ENCODE measurements at regions not wholly inside any gene's neighbourhood (a gene's known extent, or its start where the extent isn't known, plus 50 kb on each side); places are given as distances from the start of the nearest gene placed in this dataset.

- H3K4me2 ChIP-seq (ENCODE audit: control insufficient read depth, insufficient read depth): no peak overlapping the region
- H3K36me3 ChIP-seq (ENCODE audit: control insufficient read depth in 2 of 2, insufficient read depth in 2 of 2, low read length in 1 of 2): no peaks in the 10 kb centered on the region
- TF ChIP-seq ZNF207 (IDR thresholded peaks at IDR 0.05; ENCODE audit: borderline replicate concordance) (no peak), ZBTB11 (CRISPR knock-in tag; IDR thresholded peaks at IDR 0.05) (no peak)
- no peak overlapping the region for H3K9ac ChIP-seq (ENCODE audit: control insufficient read depth, insufficient read depth, low read length)
- H3K27ac ChIP-seq (ENCODE audit: control insufficient read depth, insufficient read depth): no peak overlapping the region
- CTCF ChIA-PET: no interaction called here
- FAIRE-seq (no peak), ATAC-seq (no peak), DNase-seq (ENCODE audit: low read depth, low spot score) (no peak)
- POLR2A ChIA-PET: no interaction called here
- no peaks in the 10 kb centered on the region for H3K9me3 ChIP-seq (replicated peaks; ENCODE audit: control insufficient read depth, insufficient read depth, low read length)
- no peaks in the 10 kb centered on the region for H3K4me1 ChIP-seq (ENCODE audit: control insufficient read depth, insufficient read depth, low read length)
- no peak overlapping the region for H2AFZ ChIP-seq (ENCODE audit: control insufficient read depth, low read depth, low read length)
- intact Hi-C loops (cut with micrococcal nuclease; ENCODE audit: unreplicated experiment) (no loop called here), in situ Hi-C loops (cut with MboI) (no loop called here)
- SMC1A ChIA-PET (ENCODE audit: uncharacterized antibody, unreplicated experiment): interaction anchor here (1.3 kb wide), 1 partner anchor 11 kb away, joined by 3 read pairs; no protein-coding TSS in a partner anchor
- H4K20me1 ChIP-seq (ENCODE audit: control insufficient read depth, insufficient read depth): no peaks in the 10 kb centered on the region
- RAD21 ChIA-PET (ENCODE audit: unreplicated experiment): no interaction called here
- H3K27me3 ChIP-seq (replicated peaks in 1 of 2; ENCODE audit: control insufficient read depth in 2 of 2, insufficient read depth in 2 of 2, low read length in 1 of 2): no peaks in the 10 kb centered on the region
- H3K79me2 ChIP-seq (ENCODE audit: control insufficient read depth, insufficient read depth, low read length): no peaks in the 10 kb centered on the region
- H3K4me3 ChIP-seq: no peak overlapping the region
- WGBS (ENCODE audit: insufficient coverage, insufficient replicate concordance, low lambda C conversion rate, missing lambda C conversion rate): 42% methylated on average over 2 of the region's 2 CpGs
- no TSS peak for BruUV-seq (replicated peaks)
Measured at GRCh38 chr5:163887854-163888253, 382.4 kb downstream of the MAT2B start.

GRCh38 chr5:163888366-163888765 is 382.9 kb downstream of the MAT2B start:
- DNase-seq (ENCODE audit: low read depth, low spot score) (no peak), ATAC-seq (no peak), FAIRE-seq (no peak)
- Histone ChIP-seq H3K36me3 (ENCODE audit: control insufficient read depth in 2 of 2, insufficient read depth in 2 of 2, low read length in 1 of 2) (no peaks in the 10 kb centered on the region), H2AFZ (ENCODE audit: control insufficient read depth, low read depth, low read length) (no peak overlapping the region), H3K4me2 (ENCODE audit: control insufficient read depth, insufficient read depth) (no peak overlapping the region), H3K9ac (ENCODE audit: control insufficient read depth, insufficient read depth, low read length) (no peak overlapping the region), H3K79me2 (ENCODE audit: control insufficient read depth, insufficient read depth, low read length) (no peaks in the 10 kb centered on the region), H3K27me3 (replicated peaks in 1 of 2; ENCODE audit: control insufficient read depth in 2 of 2, insufficient read depth in 2 of 2, low read length in 1 of 2) (no peaks in the 10 kb centered on the region), H3K27ac (ENCODE audit: control insufficient read depth, insufficient read depth) (no peak overlapping the region), H3K4me3 (no peak overlapping the region), H3K4me1 (ENCODE audit: control insufficient read depth, insufficient read depth, low read length) (no peaks in the 10 kb centered on the region), H4K20me1 (ENCODE audit: control insufficient read depth, insufficient read depth) (no peaks in the 10 kb centered on the region), H3K9me3 (replicated peaks; ENCODE audit: control insufficient read depth, insufficient read depth, low read length) (no peaks in the 10 kb centered on the region)
- CTCF ChIA-PET: no interaction called here
- in situ Hi-C loops (cut with MboI): no loop called here
- no TSS peak for BruUV-seq (replicated peaks)
- POLR2A ChIA-PET: no interaction called here
- 34% methylated on average over 4 of the region's 4 CpGs for WGBS (ENCODE audit: insufficient coverage, insufficient replicate concordance, low lambda C conversion rate, missing lambda C conversion rate)
- intact Hi-C loops (cut with micrococcal nuclease; ENCODE audit: unreplicated experiment): no loop called here
- SMC1A ChIA-PET (ENCODE audit: uncharacterized antibody, unreplicated experiment): interaction anchor here (1.1 to 1.3 kb wide), 2 partner anchors 9 to 11 kb away, joined by 3 read pairs; no protein-coding TSS in a partner anchor
- RAD21 ChIA-PET (ENCODE audit: unreplicated experiment): interaction anchor here (1.3 kb wide), 1 partner anchor 27 kb away, joined by 4 read pairs; no protein-coding TSS in a partner anchor
- TF ChIP-seq SUPT20H (IDR thresholded peaks at IDR 0.05; ENCODE audit: borderline replicate concordance, control insufficient read depth, low read depth, low read length) (no peak), YY1 (IDR thresholded peaks at IDR 0.05; ENCODE audit: low read depth, low read length) (no peak), SMC3 (IDR thresholded peaks at IDR 0.05; ENCODE audit: borderline replicate concordance, low read length) (no peak), SRF (IDR thresholded peaks at IDR 0.05; ENCODE audit: low read depth in 2 of 2, low read length in 2 of 2) (no peak), RBBP5 (conservative IDR thresholded peaks at IDR 0.05) (no peak), EGR1 (IDR thresholded peaks at IDR 0.05; ENCODE audit: borderline replicate concordance in 1 of 2, low read depth in 2 of 2, low read length in 2 of 2) (no peak), HCFC1 (IDR thresholded peaks at IDR 0.05; ENCODE audit: low read length) (no peak), DPF2 (IDR thresholded peaks at IDR 0.05) (no peak), POLR2AphosphoS2 (IDR thresholded peaks at IDR 0.05; ENCODE audit: low read depth, low read length) (no peak), KDM1A (IDR thresholded peaks at IDR 0.05; ENCODE audit: borderline replicate concordance) (no peak), POLR2AphosphoS5 (IDR thresholded peaks at IDR 0.05; ENCODE audit: low read length) (no peak), EZH2 (IDR thresholded peaks at IDR 0.05; ENCODE audit: borderline replicate concordance, control insufficient read depth, low read depth, low read length) (no peak)
- TF ChIP-seq, protein P1, sequence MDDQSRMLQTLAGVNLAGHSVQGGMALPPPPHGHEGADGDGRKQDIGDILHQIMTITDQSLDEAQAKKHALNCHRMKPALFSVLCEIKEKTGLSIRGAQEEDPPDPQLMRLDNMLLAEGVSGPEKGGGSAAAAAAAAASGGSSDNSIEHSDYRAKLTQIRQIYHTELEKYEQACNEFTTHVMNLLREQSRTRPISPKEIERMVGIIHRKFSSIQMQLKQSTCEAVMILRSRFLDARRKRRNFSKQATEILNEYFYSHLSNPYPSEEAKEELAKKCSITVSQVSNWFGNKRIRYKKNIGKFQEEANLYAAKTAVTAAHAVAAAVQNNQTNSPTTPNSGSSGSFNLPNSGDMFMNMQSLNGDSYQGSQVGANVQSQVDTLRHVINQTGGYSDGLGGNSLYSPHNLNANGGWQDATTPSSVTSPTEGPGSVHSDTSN (IDR thresholded peaks at IDR 0.05; ENCODE audit: insufficient replicate concordance, low read depth, low read length): no peak

Measured in GM12878 (cell line).